Upper lobe of right lung (tissue), 1 donor: ENCODE measurements at regions not wholly inside any gene's neighbourhood (a gene's known extent, or its start where the extent isn't known, plus 50 kb on each side); places are given as distances from the start of the nearest gene placed in this dataset.

ENCODE experiments used
- ATAC-seq: fragments of 200-7000 bp; cut with Tn5 transposase; one replicate; pipeline ENCODE4 v1.9.1; 2020; ENCODE audit warnings: mild to moderate bottlenecking, moderate library complexity
- DNase-seq: peaks from one replicate; pipeline ENCODE4 v3.0.0-alpha.2; 2020
- H3K27ac ChIP-seq: fragments of 200-600 bp; one replicate; pipeline ENCODE4 v1.8.0; 2022
- H3K27me3 ChIP-seq: fragments of 200-600 bp; one replicate; pipeline ENCODE4 v1.8.0; 2022; ENCODE audit warnings: mild to moderate bottlenecking
- H3K36me3 ChIP-seq: fragments of 200-600 bp; one replicate; pipeline ENCODE4 v1.8.0; 2022
- H3K4me1 ChIP-seq: fragments of 200-600 bp; one replicate; pipeline ENCODE4 v1.8.0; 2022
- H3K4me3 ChIP-seq: fragments of 200-600 bp; one replicate; pipeline ENCODE4 v1.8.0; 2022; ENCODE audit warnings: mild to moderate bottlenecking
- H3K9me3 ChIP-seq: fragments of 200-600 bp; one replicate; pipeline ENCODE4 v1.8.0; 2022
- intact Hi-C: fragments of 100-400 bp; cut with DNase I; formaldehyde crosslinking; loops from one replicate; pipeline ENCODE4 v1.11.0; 2022
- TF ChIP-seq, protein P1 (sequence below): fragments of 200-600 bp; IDR thresholded peaks from one replicate; pipeline ENCODE4 v1.8.0; 2022; ENCODE audit warnings: antibody characterized with exemption
- donor health status: DM: no; HTN: yes; CAD: no; lungs with severe emphysema.

DNA sequence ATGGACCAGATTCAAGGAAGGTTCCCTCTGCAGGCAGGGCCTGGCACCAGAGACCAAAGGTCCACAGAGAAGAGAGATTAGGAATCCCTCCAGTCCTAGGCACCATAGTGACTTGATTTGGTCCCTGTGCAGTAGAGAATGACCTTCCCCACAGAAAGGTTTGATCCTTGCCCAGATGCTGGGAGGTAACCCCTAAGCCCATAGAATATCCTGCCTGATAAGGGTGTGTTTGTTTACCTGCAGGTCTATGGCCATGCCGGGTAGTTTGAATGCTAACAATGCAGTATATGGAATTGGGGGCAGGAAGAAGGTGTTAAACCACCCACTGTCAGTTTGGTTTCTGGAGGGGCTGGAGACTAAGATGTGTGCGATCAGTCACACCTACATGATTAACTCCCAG is 57.1 kb upstream of the NFASC start:
- Histone ChIP-seq H3K4me1 (no peaks in the 10 kb centered on the region), H3K27ac (no peak overlapping the region), H3K36me3 (no peaks in the 10 kb centered on the region), H3K4me3 (no peak overlapping the region), H3K9me3 (no peaks in the 10 kb centered on the region), H3K27me3 (no peaks in the 10 kb centered on the region)
- TF ChIP-seq, protein P1, sequence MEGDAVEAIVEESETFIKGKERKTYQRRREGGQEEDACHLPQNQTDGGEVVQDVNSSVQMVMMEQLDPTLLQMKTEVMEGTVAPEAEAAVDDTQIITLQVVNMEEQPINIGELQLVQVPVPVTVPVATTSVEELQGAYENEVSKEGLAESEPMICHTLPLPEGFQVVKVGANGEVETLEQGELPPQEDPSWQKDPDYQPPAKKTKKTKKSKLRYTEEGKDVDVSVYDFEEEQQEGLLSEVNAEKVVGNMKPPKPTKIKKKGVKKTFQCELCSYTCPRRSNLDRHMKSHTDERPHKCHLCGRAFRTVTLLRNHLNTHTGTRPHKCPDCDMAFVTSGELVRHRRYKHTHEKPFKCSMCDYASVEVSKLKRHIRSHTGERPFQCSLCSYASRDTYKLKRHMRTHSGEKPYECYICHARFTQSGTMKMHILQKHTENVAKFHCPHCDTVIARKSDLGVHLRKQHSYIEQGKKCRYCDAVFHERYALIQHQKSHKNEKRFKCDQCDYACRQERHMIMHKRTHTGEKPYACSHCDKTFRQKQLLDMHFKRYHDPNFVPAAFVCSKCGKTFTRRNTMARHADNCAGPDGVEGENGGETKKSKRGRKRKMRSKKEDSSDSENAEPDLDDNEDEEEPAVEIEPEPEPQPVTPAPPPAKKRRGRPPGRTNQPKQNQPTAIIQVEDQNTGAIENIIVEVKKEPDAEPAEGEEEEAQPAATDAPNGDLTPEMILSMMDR: no peak
- ATAC-seq (no peak), DNase-seq (no peak)
- intact Hi-C loops: no loop called here

DNA sequence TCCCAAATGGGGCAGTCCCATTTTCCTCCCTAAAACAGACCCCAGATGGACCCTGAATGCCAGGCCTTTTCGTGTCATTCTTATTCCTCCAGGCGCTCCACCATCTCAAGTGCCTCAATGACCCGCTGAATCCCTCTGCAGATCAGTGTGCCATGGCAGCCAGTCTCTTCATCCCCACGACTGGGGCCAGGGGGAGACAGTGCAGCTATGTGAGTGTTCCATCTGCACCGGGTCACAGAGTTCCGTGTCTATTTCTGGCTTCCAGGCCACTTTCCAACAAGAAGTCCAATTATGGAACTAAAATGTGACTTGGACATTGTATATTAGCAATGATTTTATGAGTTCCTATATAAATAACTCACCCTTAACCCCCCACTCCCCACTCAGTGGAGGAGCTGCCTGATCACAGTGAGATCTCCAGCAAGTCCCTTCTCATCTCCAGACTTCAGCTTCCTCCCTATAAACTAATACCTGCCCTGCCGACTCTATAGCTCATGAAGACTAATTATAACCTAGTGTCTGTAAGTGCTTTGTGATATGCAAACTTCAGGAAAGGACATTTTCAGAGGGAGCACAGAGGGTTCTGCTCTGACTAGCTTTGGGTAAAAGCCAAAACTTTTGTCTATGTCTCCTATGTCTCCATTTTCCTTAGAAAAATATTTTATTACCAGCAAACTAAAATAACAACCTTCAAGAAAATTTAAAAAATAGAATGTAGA is 56.3 kb upstream of the NFASC start:
- Histone ChIP-seq H3K4me3 (no peak overlapping the region), H3K9me3 (no peaks in the 10 kb centered on the region), H3K4me1 (no peaks in the 10 kb centered on the region), H3K27me3 (no peaks in the 10 kb centered on the region), H3K27ac (no peak overlapping the region), H3K36me3 (no peaks in the 10 kb centered on the region)
- TF ChIP-seq, protein P1: no peak
- intact Hi-C loops: no loop called here
- no peak for ATAC-seq
- no peak for DNase-seq

DNA sequence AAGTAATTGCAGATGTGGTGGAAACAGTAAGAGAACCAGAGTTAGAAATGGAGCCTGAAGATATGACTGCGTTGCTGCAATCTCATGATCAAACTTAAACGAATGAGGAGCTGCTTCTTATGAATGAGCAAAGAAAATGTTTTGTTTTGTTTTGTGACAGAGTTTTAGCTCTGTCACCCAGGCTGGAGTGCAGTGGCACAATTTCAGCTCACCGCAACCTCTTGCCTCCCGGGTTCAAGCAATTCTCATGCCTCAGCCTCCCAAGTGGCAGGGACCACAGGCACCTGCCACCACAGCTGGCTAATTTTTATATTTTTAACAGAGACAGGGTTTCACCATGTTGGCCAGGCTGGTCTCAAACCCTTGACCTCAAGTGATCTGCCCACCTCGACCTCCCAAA is 53.3 kb upstream of the NFASC start:
- TF ChIP-seq, protein P1: no peak
- Histone ChIP-seq H3K4me3 (no peak overlapping the region), H3K9me3 (no peaks in the 10 kb centered on the region), H3K36me3 (no peaks in the 10 kb centered on the region), H3K27me3 (no peaks in the 10 kb centered on the region), H3K27ac (no peak overlapping the region), H3K4me1 (peaks cover 6% of the 10 kb centered on the region)
- ATAC-seq (no peak), DNase-seq (no peak)
- intact Hi-C loops: no loop called here

DNA sequence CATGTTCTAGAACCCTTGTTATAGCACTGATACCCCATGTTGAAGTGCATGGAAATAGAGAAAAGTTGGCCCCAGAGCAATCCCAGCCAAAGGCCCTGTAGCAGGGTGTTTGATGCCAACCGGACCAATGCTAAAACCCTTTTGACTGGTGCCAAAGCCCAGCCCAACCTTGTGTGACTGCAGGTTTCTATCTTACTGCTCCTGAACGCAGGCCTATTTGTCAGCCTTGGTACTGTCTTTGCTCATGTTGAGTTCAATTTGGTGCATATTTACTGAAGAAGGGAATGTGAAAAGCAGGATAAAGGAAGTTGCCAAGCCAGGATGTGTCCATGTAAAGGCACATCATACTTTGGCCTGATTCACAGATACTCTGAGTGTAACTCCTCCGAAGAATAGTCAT is 51.7 kb upstream of the NFASC start:
- Histone ChIP-seq H3K27ac (no peak overlapping the region), H3K9me3 (no peaks in the 10 kb centered on the region), H3K36me3 (no peaks in the 10 kb centered on the region), H3K4me1 (peaks cover 6% of the 10 kb centered on the region), H3K4me3 (no peak overlapping the region), H3K27me3 (no peaks in the 10 kb centered on the region)
- intact Hi-C loops: no loop called here
- ATAC-seq (no peak), DNase-seq (no peak)
- TF ChIP-seq, protein P1: no peak

DNA sequence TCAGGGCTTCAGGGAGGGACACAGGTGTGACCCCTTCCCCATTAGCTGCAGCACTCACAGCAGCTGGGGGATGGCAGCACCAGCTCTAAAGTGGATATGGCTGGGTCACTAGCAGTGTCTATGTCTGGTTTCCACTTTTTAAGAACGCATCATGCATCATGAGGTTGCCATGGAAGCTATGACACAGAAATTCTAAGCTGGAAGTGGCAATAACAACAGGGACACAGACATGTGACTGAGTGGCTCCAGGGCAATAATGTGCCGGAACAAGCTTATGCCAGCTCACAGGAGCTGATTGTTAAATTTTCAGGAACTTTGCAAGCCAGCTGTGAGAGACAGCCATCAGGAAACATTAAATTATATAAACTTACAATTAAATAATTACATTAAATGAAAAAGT is 51.2 kb upstream of the NFASC start:
- Histone ChIP-seq H3K9me3 (no peaks in the 10 kb centered on the region), H3K4me1 (peaks cover 6% of the 10 kb centered on the region), H3K36me3 (no peaks in the 10 kb centered on the region), H3K27me3 (no peaks in the 10 kb centered on the region), H3K4me3 (no peak overlapping the region), H3K27ac (no peak overlapping the region)
- ATAC-seq (no peak), DNase-seq (no peak)
- intact Hi-C loops: no loop called here
- TF ChIP-seq, protein P1: no peak
